NCI-H748 treated with DMSO at 0.1 percent for 48 hours (cell line): ENCODE measurements at regions not wholly inside any gene's neighbourhood (a gene's known extent, or its start where the extent isn't known, plus 50 kb on each side); places are given as distances from the start of the nearest gene placed in this dataset.

ENCODE experiments used
- DNase-seq: peaks from one replicate; lab custom pipeline; 2025; lab: John Stamatoyannopoulos, UW

DNA sequence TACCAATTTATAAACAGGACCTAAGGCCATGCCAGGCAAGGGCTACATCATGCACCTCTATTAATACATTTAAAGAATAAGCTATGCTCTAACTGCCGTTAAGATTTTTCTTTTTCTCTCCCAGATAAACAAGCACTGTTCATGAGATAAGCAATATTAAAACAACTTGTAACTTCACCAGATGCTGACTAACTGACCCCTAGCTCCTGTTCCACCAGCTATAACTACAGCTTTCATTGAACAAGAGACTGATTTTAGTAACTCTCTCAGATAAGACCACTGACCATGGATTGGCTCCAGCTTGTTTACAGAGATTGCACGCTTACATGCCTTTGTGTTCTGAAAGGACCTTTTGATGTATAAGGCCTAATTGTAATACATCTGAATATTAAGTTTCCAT is 540.7 kb upstream of the NECTIN3 start:
- no peak for DNase-seq

DNA sequence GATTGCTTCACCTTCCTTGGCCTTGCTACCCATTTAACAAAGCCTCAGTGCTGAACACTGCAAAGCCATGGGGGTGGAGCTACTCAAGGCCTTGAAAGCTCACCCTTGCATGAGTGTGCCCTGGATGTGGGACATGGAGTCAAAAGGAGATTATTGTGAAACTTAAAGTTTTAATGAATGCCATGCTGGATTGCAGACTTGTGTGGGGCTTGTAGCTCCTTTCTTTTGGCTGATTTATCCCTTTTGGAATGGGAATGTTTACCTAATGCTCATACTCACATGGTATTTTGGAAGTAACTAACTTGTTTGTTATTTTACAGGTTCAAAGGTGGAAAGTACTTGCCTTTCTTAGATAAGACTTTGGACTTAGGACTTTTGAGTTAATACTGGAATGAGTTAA is 538.5 kb upstream of the NECTIN3 start:
- no peak for DNase-seq

DNA sequence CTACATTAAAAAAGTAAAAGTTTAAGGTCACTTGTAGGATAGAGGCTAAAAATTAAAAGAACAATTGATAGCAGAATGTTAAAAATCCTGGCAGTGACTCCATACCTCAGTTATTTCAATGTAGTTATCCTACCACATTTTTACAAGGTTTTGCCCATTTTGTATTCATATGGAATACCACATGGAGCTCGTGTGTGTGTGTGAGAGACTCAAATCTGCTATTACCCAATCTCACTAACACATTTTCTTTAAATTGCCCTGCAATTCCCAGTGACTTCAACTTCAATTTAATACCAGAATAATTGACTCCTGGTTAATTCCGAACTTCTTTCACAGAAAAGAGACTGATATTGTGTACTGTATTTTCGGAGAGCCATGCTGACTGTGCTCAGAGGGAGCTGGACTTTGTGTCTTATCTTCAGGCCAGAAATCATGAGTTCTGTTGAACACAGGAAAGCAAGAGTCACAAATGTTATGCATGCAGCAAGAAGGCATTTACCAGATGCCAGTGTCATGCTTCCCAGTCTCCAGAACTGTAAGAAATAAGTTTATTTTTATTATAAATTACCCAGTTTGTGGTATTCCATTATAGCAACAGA is 529.0 kb upstream of the NECTIN3 start:
- no peak for DNase-seq

DNA sequence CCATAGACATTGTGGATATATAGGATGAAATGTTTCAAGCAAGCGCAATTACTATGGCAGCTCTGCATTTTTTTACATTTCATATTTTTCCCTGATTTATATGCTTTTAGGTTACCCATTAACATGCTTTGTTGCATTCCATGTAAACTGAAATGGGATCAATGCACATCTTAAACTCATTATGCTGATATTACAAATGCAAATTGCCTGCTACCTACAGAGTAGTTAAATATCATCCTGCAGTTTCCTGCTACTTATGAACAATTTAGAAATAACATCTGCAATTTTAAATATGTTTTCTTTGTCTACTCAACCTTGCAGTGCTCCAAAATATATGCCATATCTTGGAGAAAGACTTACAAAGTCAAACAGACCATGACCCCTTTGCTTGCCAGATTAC is 526.9 kb upstream of the NECTIN3 start:
- no peak for DNase-seq

DNA sequence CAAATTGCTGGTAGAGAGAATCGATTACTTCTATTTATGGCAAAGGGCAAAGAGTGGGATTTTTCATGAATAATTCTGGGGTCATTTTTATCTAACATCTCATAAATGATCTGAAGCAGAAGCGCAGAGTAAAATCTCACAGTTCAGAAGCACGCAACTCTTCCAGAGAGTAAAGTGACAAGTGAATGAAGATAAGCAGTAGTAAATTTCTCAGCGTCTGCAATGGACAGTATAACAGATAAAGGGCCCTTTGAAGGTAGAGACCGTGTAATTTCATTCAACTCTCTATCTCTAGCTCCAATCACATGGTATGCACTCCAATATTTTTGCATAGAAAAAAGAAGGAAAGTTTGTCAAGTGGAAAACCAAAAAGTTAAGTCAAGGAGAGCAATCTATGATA is 521.1 kb upstream of the NECTIN3 start:
- no peak for DNase-seq

DNA sequence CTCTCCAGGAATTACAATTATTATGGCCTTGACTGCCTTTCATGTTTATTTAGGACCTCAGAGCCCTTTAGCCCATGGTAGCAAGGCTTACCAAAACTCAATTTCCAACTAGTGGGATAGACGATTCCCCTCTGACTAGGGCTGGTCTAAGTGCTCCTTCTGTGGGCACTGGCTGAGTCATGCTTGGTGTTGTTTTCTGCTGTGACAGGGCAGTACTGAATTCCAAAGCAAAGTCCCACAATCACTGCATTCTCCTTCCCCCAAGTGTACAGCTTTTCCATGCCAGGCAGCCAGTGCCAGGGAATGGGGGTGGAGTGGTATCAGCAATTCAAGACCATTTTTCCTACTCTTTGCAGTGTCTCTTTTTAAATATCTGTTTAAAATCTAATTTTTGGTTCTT is 509.0 kb upstream of the NECTIN3 start:
- no peak for DNase-seq

DNA sequence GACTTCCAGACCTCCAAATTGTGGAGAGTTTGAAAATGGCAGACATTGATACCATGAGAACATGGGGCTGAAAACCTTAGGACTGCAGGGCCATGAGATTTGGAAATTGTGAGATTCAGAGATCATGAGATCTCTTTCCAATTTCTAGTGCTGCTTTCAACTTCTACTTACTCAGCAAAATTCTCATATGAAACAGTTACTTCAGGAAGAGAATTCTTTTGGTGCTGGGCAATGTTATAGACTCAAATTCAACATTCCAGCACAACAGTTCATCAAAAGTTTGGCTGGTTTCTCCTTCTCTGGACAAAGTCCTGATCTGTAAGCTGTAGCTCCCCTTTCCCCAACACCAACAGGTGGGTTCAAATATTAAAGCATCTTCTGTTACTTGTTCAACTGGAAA is 506.9 kb upstream of the NECTIN3 start:
- no peak for DNase-seq

DNA sequence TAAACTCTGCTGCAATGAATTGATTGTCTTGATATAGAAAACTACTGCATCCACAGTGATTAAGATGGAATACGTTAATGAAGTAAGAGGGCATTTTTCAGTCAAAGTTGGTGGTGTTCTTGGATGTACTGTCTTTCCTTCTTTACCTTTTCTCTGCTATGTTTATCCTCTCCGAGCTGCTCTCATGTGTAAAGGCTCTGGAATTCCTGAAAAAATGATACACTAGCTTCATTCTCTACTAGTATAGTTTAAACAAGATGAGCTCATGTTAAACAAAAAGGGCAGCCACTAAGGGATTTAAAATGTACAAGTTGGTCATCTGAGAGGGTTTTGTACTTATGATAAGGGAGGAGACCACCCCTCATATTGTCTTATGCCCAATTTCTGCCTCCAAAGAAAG is 504.6 kb upstream of the NECTIN3 start:
- DNase-seq, result no peak

DNA sequence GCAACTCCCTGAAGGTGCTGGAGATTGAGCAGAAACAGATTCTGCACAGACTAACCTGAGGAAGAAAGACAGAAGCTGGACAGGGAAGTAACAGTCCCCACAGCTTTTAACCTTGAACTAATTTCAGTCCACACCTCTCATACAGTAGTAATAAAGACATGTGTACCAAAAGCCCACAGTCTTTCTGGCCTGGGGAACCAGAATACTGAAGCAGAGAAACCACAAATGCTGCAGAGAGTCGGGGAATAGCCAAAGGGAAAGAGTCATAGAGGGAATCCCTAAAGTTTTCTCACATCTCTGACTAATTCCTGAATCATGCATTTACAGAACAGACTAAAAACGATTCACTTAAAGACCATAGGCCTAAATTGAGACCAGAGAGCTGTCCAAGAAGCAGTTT is 503.4 kb upstream of the NECTIN3 start:
- DNase-seq, result no peak

DNA sequence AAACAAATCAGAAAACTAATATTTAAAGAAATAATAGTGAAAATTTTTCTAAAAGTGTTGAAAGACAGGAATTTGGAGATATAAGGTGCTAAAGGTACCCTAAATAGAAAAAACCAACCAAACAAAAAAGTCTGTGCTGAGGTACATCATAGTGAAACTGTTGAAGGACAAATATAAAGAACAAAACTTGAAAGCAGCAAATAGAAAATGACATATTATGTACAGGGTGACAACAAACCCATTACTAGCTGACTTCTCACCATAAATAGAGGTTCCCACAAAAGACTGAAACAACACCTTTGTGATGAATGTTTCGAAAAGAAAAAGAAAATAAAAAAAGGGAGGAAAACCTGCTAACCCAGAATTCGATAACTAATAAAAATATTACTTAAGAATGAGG is 502.5 kb upstream of the NECTIN3 start:
- DNase-seq, result no peak

DNA sequence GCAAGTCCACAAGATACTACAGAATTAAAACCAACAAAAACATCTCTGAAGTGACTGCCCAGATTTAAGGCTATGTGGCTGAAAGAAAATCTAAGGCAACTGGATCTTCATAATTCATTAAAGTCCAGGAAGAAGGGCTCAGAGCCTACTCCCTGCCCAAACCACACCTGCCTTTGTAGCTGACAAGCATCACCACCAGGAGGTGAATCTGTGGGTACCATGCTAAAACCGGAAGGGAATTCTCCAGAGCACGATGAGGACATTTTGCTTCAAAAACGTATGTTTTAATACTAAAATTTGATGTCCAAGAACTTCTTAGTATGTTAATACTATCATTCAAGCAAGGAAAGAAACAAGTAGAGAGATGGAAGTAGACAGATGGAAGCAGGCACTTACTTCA is 495.9 kb upstream of the NECTIN3 start:
- no peak for DNase-seq

DNA sequence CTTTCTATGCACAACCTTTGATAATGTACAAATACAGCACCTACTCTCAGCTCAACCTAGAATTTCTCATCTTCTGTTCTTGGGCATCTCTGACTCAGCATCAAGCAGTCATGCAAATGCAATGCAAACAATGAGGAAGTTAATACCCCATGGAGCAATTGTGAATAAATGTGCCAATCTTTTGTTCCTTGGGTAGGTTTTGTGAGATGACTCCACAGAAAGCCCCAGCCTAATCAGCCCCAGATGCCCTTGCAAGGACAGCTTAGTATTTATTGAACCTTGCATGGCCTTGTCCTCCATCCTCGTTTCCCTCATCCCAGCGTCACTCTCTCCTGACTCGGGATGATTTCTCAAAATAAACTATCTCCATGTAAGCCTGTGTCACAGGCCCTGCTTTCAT is 494.7 kb upstream of the NECTIN3 start:
- no peak for DNase-seq

DNA sequence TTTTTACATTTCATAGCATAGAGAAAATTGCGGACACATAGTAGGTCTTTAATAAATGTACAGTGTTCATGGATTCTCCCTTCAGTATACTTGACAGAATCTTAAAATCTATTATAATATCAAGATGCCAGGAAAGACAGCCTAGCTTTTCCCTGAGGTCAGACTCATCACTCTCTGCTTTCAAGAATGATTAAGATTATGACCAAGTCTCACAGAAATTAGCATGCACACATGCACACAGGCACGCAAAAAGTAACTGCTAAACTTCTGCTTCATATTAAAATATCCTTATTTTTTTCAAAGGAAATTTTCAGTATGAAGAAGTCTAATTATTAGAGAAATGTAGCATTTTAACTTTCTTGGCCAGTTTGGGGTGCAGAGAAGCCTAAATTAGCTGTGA is 493.8 kb upstream of the NECTIN3 start:
- DNase-seq, result no peak

DNA sequence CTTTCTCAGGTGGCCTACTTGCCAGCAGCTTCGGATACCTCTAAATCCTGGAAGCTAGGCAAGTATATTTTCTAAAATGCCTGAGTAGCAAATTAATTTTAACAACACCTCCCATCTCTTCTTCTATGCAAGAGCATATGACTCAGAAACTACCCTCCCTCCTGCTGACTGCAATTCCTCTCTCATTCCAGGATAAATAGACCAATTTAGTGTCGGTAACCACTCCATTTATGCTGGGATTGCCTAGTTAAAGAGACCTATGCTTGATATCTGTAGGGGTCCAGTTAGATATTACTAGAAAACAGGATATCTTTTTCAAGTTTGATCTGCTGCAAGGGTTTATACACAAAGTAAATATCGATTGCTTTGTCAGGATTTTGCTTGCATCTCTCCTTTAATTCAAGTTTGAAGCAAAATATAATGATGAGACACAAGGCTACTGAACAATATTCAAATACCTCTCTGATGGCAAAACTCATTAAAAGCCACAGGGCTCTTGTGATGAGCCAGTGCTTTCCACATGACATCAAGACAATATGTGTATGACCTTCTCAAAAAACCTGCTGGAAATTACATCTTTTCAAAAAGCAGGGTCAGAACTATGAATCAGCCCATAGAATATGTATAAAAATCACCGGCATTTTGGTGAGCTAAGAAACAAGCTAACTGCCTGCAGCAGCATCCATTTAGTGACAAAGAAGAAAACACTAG is 491.6 kb upstream of the NECTIN3 start:
- no peak for DNase-seq

DNA sequence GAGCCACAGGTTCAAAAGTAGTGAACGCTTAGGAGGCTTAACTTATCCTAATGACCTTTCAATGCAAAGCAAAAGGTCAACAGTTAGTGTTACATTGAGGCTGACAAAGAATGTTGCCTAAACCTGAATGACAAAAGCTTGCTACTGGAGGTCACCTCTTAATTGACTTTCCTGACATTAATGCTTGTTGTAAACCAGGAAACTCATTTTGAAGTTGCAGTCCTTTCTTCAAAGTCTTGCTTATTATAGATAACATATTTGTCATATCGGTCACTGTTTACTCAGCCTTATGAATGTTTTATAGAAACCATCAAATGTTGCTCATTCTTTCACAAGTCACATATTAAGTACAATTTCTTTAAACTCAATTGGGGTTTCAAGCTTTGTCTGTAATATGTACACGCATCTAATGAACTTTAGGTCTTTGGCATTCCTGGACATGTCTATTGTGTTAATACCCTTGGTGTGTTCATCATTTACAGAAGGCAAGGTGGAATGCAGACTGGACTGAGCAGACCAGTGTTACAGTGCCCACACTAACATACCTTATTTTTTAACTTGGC is 488.2 kb upstream of the NECTIN3 start:
- no peak for DNase-seq

DNA sequence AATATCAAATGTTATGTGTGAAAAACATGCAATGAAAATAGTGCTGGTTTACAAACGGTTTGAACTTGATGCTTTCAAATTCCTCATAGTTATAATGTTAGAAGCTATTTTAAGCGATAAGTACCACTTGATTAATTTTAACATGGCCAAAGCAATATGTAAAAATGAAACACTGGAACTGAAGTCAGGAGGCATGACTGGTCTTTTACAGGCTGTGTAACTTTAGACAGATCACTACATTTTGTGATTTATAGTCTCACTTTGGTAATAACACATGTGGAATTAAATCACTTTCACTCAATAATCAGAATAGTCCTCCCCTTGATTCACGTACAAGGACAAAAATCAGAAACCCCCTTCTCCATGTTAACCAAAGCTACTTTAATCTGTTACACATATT is 482.7 kb upstream of the NECTIN3 start:
- DNase-seq, result no peak

DNA sequence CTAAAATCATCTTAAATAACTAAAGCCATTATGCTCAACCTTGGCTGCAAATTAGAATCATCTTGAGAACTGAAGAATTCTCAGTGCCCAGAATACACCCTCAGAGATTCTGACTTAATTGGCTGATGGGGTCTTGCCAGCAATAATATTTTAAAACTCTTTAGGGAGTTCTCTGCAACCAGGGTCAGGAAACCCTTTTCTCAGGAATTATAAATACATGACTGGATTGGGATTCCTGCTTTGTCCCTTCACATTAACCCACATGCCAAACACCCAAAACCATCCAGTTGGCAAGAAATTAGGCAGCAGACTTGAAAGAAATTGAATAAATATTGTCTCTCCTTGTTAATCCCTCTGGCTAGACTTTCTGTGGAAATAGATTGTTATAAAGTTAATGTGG is 482.3 kb upstream of the NECTIN3 start:
- no peak for DNase-seq

DNA sequence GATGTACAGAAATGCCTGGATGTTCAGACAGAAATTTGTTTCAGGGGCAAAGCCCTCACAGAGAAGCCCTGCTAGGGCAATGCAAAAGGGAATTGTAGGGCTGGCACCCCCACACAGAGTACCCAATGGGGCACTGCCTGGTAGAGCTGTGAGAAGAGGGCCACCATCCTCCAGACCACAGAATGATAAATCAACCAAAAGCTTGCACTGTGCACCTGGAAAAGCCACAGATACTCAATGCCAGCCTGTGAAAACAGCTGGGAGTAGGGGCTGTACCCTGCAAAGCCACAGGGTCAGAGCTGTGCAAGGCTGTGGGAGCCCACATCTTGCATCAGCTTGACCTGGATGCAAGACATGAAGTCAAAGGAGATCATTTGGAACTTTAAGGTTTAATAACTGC is 477.9 kb upstream of the NECTIN3 start:
- no peak for DNase-seq

DNA sequence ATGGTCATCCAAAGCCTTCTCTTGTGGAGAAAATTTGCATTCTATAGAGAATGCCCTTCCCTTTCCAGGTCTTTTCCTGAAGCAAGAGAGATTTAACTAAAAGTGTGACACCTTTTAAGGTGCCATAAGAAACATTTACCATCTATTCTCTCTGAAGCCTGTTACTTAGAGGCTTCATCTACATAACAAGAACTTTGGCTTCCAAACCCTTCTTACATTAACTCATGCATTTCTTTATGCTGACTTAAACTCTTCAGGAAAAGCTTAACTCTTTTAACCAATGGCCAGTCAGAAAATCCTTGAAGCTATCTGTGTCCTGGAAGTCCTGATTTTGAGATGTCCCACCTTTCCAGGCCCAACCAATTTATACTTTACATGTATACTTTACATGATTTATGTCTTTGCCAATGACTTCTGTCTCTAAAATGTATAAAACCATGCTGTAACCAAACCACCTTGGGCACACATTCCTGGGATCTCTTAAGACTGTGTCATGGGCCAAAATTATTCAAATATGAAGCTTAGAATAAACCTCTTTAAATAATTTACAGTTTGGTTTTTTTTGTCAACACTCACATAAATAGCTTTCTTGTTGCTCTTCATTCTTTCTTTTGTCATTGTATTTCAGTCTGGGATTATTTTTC is 472.6 kb upstream of the NECTIN3 start:
- no peak for DNase-seq

DNA sequence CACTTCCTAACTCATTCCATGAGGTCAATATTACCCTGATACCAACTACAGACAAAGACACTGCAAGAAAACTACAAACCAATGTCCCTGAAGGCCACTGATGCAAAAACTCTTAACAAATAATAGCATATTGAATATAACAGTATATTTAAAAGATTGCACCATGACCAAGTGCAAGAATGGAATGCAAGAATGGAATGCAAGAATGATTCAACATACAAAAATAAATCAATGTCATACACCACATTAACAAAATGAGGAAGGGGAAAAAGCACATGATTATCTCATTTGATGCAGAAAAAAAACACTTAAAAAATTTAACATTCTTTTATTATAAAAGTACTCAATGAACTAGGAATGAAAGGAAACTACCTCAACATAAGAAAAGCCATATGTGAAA is 463.1 kb upstream of the NECTIN3 start:
- no peak for DNase-seq

DNA sequence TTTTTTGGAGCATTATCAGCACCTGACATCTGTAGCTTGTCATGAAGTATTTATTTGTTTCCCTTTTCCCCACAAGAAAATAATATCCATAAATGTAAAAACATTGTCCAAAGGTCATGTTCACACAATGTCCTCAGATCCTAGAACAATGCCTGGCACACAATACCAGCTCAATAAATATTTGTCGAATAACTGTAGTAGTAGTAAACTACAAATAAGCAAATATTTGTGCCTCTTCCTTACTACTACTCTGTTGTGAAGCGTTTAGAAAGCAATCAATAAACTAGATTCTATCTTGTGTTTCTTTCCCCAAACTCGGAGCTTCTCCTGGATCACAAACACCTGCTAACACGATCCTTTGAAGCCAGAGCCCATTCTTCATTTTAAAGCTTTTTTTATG is 459.6 kb upstream of the NECTIN3 start:
- DNase-seq, result no peak

DNA sequence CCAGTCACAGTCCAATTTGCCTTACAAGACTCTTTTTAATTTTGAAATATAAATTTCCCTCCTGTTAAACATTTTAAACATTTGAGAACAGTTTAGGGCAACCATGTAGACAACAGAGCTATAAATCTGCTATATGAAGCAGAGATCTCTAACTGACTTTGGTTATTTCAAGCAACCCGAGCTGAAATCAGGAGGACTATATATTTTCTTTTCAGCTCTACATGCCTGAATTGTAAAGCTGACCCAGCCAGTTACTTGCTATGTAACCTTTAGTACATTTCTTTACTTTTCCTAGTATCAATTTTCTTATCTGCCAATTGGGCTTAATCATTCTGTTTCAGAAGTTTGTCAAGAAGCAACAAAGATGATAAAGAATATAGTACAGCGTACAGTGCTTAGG is 457.4 kb upstream of the NECTIN3 start:
- DNase-seq, result no peak

DNA sequence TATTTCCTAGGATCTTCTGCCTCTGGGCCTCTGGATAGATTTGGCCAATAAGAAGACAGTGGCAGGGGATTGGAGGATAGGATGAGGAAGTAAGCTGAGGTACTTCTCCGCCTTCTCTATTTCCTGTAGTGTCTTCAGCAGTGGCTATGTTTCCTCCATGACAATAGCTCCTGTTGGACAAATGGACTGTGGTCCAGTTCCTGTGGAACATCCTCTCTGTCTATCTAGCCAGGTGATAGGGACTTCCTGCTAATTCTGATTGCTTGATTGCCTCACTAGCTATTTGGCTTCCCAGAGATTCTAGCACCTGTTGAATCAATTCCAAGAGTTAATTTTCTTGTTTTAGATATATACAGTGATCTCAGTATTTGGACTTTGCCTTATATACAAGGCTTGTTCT is 456.2 kb upstream of the NECTIN3 start:
- no peak for DNase-seq
